AG04449 (cell line): ENCODE measurements at regions not wholly inside any gene's neighbourhood (a gene's known extent, or its start where the extent isn't known, plus 50 kb on each side); places are given as distances from the start of the nearest gene placed in this dataset.

Source experiments
- CTCF ChIA-PET: fragments of 350-600 bp; formaldehyde crosslinking; extraction: SDS; loops from one replicate; lab custom pipeline; 2021; ENCODE audit warnings: antibody characterized with exemption; lab: Yijun Ruan, JAX
- POLR2A ChIA-PET: fragments of 400-600, 350-600 bp; formaldehyde crosslinking; extraction: SDS; loops from one replicate; lab custom pipeline; 2020; ENCODE audit warnings: antibody characterized with exemption, inconsistent platforms; lab: Yijun Ruan, JAX
- DNase-seq: peaks from one replicate; pipeline ENCODE4 v3.0.0-alpha.2; 2010; ENCODE audit warnings: low read depth, low spot score
- H3K4me3 ChIP-seq: 2 replicates; pipeline ENCODE4 v1.5.1; 2011; ENCODE audit warnings: low read depth, mild to moderate bottlenecking, control low read depth, low read length
- CTCF ChIP-seq: IDR thresholded peaks from one replicate; pipeline ENCODE4 v1.5.1; 2011; ENCODE audit warnings: mild to moderate bottlenecking, moderate library complexity, low read length, control low read depth, inconsistent platforms; ENCODE audit not compliant: insufficient read depth; ENCODE audit errors: missing control alignments

- H3K4me3 ChIP-seq = no peak overlapping the region
- CTCF ChIA-PET = no interaction called here
Measured at GRCh38 chr7:86950944-86951343, 108.5 kb downstream of the ELAPOR2 start.

GRCh38 chr7:86950360-86950759, 109.1 kb downstream of the ELAPOR2 start:
- CTCF ChIA-PET = interaction anchor here (2.8 kb wide), 1 partner anchor 11 kb away, joined by 10 read pairs; no protein-coding TSS in a partner anchor
- H3K4me3 ChIP-seq = no peak overlapping the region
- DNase-seq = no peak
- no peak for TF ChIP-seq CTCF
- POLR2A ChIA-PET = no interaction called here

More at GRCh38 chr7:86950944-86951343, 108.5 kb downstream of the ELAPOR2 start:
- POLR2A ChIA-PET = no interaction called here
- TF ChIP-seq CTCF = no peak
- no peak for DNase-seq

- no peak overlapping the region for H3K4me3 ChIP-seq
- no peak for TF ChIP-seq CTCF
- ChIA-PET POLR2A (no interaction called here), CTCF (interaction anchor here (2.8 kb wide), 1 partner anchor 11 kb away, joined by 10 read pairs; no protein-coding TSS in a partner anchor)
- no peak for DNase-seq
Measured at GRCh38 chr7:86949779-86950260, 109.6 kb downstream of the ELAPOR2 start.

GRCh38 chr7:86949052-86949778, 110.2 kb downstream of the ELAPOR2 start:
- no peak overlapping the region for H3K4me3 ChIP-seq
- no peak for TF ChIP-seq CTCF
- CTCF ChIA-PET = interaction anchor here (0.9 to 2.8 kb wide), 2 partner anchors 10 to 14 kb away, joined by 4 to 10 read pairs; no protein-coding TSS in a partner anchor
- POLR2A ChIA-PET = no interaction called here
- DNase-seq = no peak

- no peak for TF ChIP-seq CTCF
- POLR2A ChIA-PET = no interaction called here
- CTCF ChIA-PET = interaction anchor here (0.9 to 2.8 kb wide), 3 partner anchors 9 to 21 kb away, joined by 4 to 10 read pairs (median 4); no protein-coding TSS in a partner anchor
- no peak overlapping the region for H3K4me3 ChIP-seq
- DNase-seq = no peak
Measured at GRCh38 chr7:86947929-86948328, 111.5 kb downstream of the ELAPOR2 start.

- ChIA-PET POLR2A (no interaction called here), CTCF (interaction anchor here (1.0 to 3.4 kb wide), 2 partner anchors 205 kb away, joined by 3 to 28 read pairs; no protein-coding TSS in a partner anchor)
- no peak for TF ChIP-seq CTCF
- no peak overlapping the region for H3K4me3 ChIP-seq
- DNase-seq = no peak
Measured at GRCh38 chr7:86943447-86943846, 116.0 kb downstream of the ELAPOR2 start.
